Karpas-422 (cell line): ENCODE measurements at regions not wholly inside any gene's neighbourhood (a gene's known extent, or its start where the extent isn't known, plus 50 kb on each side); places are given as distances from the start of the nearest gene placed in this dataset.

Source experiments
- DNase-seq: peaks from one replicate; pipeline ENCODE4 v3.0.0-alpha.2; 2015
- H2AFZ ChIP-seq: fragments of 200-600 bp; sonication (generic); 2 replicates; pipeline ENCODE4 v1.6.1; 2014; ENCODE audit warnings: antibody characterized with exemption, low read length, mixed read lengths
- H3K27ac ChIP-seq: fragments of 200-600 bp; sonication (generic); 2 replicates; pipeline ENCODE4 v1.5.1; 2014; ENCODE audit warnings: mild to moderate bottlenecking, low read length, moderate library complexity
- H3K27me3 ChIP-seq: fragments of 200-600 bp; sonication (generic); 2 replicates; pipeline ENCODE4 v1.6.1; 2014; ENCODE audit warnings: low read length, mixed read lengths
- H3K36me3 ChIP-seq: fragments of 200-600 bp; sonication (generic); 2 replicates; pipeline ENCODE4 v1.6.1; 2014; ENCODE audit warnings: low read length, mixed read lengths; ENCODE audit not compliant: insufficient read depth
- H3K4me1 ChIP-seq: fragments of 200-600 bp; sonication (generic); 2 replicates; pipeline ENCODE4 v1.6.1; 2014; ENCODE audit warnings: mild to moderate bottlenecking, low read length, mixed read lengths
- H3K4me2 ChIP-seq: fragments of 200-600 bp; sonication (generic); 2 replicates; pipeline ENCODE4 v1.6.1; 2014; ENCODE audit warnings: low read length, low read depth, mild to moderate bottlenecking; ENCODE audit not compliant: poor library complexity, severe bottlenecking
- H3K4me3 ChIP-seq: fragments of 200-600 bp; sonication (generic); 2 replicates; pipeline ENCODE4 v1.5.1; 2014; ENCODE audit warnings: mild to moderate bottlenecking, antibody characterized with exemption, low read length, mixed read lengths
- H3K79me2 ChIP-seq: fragments of 200-600 bp; sonication (generic); 2 replicates; pipeline ENCODE4 v1.6.1; 2014; ENCODE audit warnings: mild to moderate bottlenecking, low read length, mixed read lengths
- H3K9ac ChIP-seq: fragments of 200-600 bp; sonication (generic); 2 replicates; pipeline ENCODE4 v1.6.0; 2014; ENCODE audit warnings: low read length
- H3K9me2 ChIP-seq: fragments of 200-600 bp; sonication (generic), shearing (Covaris generic); replicated peaks from 2 replicates; pipeline ENCODE4 v1.6.0; 2014; ENCODE audit warnings: mild to moderate bottlenecking, low read length, moderate library complexity; ENCODE audit not compliant: insufficient read depth
- H3K9me3 ChIP-seq: fragments of 300-700, 200-600 bp; sonication (generic); 2 replicates; pipeline ENCODE4 v1.6.1; 2014; ENCODE audit warnings: low read length, mixed read lengths
- H4K20me1 ChIP-seq: fragments of 200-600 bp; sonication (generic); 2 replicates; pipeline ENCODE4 v1.6.1; 2014; ENCODE audit warnings: mild to moderate bottlenecking, antibody characterized with exemption, low read length, low read depth; ENCODE audit not compliant: insufficient read depth

DNA sequence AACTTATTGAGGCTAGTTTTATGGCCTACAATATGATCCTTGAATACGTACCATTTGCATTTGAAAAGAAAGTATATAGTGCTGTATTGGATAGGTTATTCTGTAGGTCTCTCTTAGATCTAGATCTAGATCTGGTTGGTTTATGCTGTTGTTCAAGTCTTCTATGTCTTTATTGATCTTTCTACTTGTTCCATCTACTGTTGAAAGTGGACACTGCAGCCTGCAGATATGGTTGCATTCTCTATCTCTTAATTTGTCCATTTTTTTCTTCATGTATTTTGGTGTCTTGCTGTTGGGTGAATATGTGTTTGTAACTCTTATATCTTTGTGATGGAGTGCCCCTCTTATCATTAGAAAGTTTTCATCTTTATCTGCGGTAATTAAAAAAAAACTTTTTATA is 139.4 kb upstream of the PCDH15 start:
- H3K4me1 ChIP-seq, result no peaks in the 10 kb centered on the region
- no peaks in the 10 kb centered on the region for H3K9me2 ChIP-seq
- DNase-seq, result no peak
- H4K20me1 ChIP-seq, result no peaks in the 10 kb centered on the region
- H3K4me2 ChIP-seq, result no peak overlapping the region
- no peaks in the 10 kb centered on the region for H3K79me2 ChIP-seq
- no peak overlapping the region for H3K4me3 ChIP-seq
- H3K27ac ChIP-seq, result no peak overlapping the region
- no peaks in the 10 kb centered on the region for H3K36me3 ChIP-seq
- H3K9ac ChIP-seq, result no peak overlapping the region
- peaks cover 48% of the 10 kb centered on the region for H3K9me3 ChIP-seq
- no peak overlapping the region for H2AFZ ChIP-seq
- no peaks in the 10 kb centered on the region for H3K27me3 ChIP-seq

DNA sequence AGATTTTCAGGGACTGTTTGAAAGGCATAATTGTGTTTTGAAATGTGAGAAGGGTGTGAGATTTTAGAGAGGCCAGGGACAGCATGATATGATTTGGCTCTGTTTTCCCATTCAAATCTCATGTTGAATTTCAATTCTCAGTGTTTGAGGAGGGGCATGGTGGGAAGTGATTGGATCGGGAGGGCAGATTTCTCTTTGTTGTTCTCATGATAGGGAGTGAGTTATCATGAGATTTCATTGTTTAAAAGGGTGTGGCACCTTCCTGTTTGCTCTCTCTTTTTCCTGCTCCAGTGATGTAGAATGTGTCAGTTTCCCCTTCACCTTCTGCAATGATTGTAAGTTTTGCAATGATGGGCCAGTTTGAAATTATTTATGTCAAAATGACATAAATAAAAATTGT is 113.0 kb upstream of the PCDH15 start:
- no peaks in the 10 kb centered on the region for H3K36me3 ChIP-seq
- DNase-seq, result no peak
- H3K9me2 ChIP-seq, result no peaks in the 10 kb centered on the region
- no peaks in the 10 kb centered on the region for H4K20me1 ChIP-seq
- no peaks in the 10 kb centered on the region for H3K27me3 ChIP-seq
- no peak overlapping the region for H3K4me3 ChIP-seq
- H3K79me2 ChIP-seq, result no peaks in the 10 kb centered on the region
- no peak overlapping the region for H2AFZ ChIP-seq
- no peak overlapping the region for H3K9ac ChIP-seq
- peaks cover 35% of the 10 kb centered on the region for H3K9me3 ChIP-seq
- H3K4me1 ChIP-seq, result no peaks in the 10 kb centered on the region
- no peak overlapping the region for H3K4me2 ChIP-seq
- H3K27ac ChIP-seq, result no peak overlapping the region

GRCh38 chr10:54909165-54909564 is 108.1 kb upstream of the PCDH15 start:
- no peak for DNase-seq
- no peaks in the 10 kb centered on the region for H3K27me3 ChIP-seq
- H3K9ac ChIP-seq, result no peak overlapping the region
- no peaks in the 10 kb centered on the region for H3K79me2 ChIP-seq
- H3K9me2 ChIP-seq, result no peaks in the 10 kb centered on the region
- no peak overlapping the region for H3K4me2 ChIP-seq
- no peak overlapping the region for H3K27ac ChIP-seq
- no peak overlapping the region for H2AFZ ChIP-seq
- no peak overlapping the region for H3K4me3 ChIP-seq
- H4K20me1 ChIP-seq, result no peaks in the 10 kb centered on the region
- H3K9me3 ChIP-seq, result peaks cover 29% of the 10 kb centered on the region
- H3K36me3 ChIP-seq, result no peaks in the 10 kb centered on the region
- no peaks in the 10 kb centered on the region for H3K4me1 ChIP-seq

- Histone ChIP-seq H3K9me2 (no peaks in the 10 kb centered on the region), H3K79me2 (no peaks in the 10 kb centered on the region), H3K4me2 (no peak overlapping the region), H3K27ac (no peak overlapping the region), H3K4me3 (no peak overlapping the region), H3K4me1 (no peaks in the 10 kb centered on the region), H3K9me3 (peaks cover 28% of the 10 kb centered on the region), H3K9ac (no peak overlapping the region), H3K36me3 (no peaks in the 10 kb centered on the region), H3K27me3 (no peaks in the 10 kb centered on the region), H4K20me1 (no peaks in the 10 kb centered on the region), H2AFZ (no peak overlapping the region)
- no peak for DNase-seq
Observed at GRCh38 chr10:54908019-54908418, 107.0 kb upstream of the PCDH15 start.

- Histone ChIP-seq H3K4me3 (no peak overlapping the region), H3K27ac (no peak overlapping the region), H2AFZ (no peak overlapping the region), H3K9ac (no peak overlapping the region), H3K4me1 (no peaks in the 10 kb centered on the region), H3K9me2 (no peaks in the 10 kb centered on the region), H3K36me3 (no peaks in the 10 kb centered on the region), H3K27me3 (no peaks in the 10 kb centered on the region), H4K20me1 (no peaks in the 10 kb centered on the region), H3K79me2 (no peaks in the 10 kb centered on the region), H3K4me2 (no peak overlapping the region), H3K9me3 (peaks cover 31% of the 10 kb centered on the region)
- DNase-seq, result no peak
Observed at GRCh38 chr10:54906940-54907339, 105.9 kb upstream of the PCDH15 start.

DNA sequence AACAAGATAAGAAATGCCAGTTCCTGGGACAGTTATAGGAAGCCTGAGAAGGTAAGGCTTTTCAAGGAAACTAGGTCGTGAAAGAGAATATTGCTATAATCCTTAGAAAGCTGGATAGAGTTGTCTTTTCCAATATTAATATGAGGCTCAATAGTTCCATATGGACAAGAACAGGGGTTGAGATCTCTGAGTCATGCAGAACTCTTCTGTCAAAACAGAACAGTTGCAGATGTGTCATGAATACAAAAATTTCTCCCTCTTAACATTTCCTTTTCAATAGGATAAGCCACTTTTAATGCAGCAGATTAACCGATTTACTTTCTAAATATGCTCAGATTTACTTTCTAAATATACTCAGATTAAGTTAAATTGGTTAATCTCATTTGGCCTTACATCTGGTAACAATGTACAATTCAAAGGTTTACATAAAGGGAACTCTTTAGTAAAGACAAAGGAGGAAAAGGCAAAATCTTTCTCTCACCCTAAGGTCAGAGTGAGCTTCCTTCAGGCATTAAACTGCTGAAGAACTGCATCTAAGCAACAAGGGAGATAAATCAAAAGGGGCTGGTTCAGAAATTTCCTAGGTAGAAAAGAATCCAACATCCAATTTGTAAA is 104.7 kb upstream of the PCDH15 start:
- peaks cover 27% of the 10 kb centered on the region for H3K9me3 ChIP-seq
- no peak overlapping the region for H2AFZ ChIP-seq
- no peaks in the 10 kb centered on the region for H3K27me3 ChIP-seq
- no peak overlapping the region for H3K9ac ChIP-seq
- DNase-seq, result no peak
- H3K79me2 ChIP-seq, result no peaks in the 10 kb centered on the region
- H3K36me3 ChIP-seq, result no peaks in the 10 kb centered on the region
- H4K20me1 ChIP-seq, result no peaks in the 10 kb centered on the region
- no peaks in the 10 kb centered on the region for H3K4me1 ChIP-seq
- no peaks in the 10 kb centered on the region for H3K9me2 ChIP-seq
- no peak overlapping the region for H3K27ac ChIP-seq
- no peak overlapping the region for H3K4me2 ChIP-seq
- H3K4me3 ChIP-seq, result no peak overlapping the region

- Histone ChIP-seq H3K9ac (no peak overlapping the region), H3K4me3 (no peak overlapping the region), H3K9me3 (peaks cover 19% of the 10 kb centered on the region), H3K4me1 (no peaks in the 10 kb centered on the region), H2AFZ (no peak overlapping the region), H3K79me2 (no peaks in the 10 kb centered on the region), H3K36me3 (no peaks in the 10 kb centered on the region), H3K4me2 (no peak overlapping the region), H4K20me1 (no peaks in the 10 kb centered on the region), H3K27ac (no peak overlapping the region), H3K9me2 (no peaks in the 10 kb centered on the region), H3K27me3 (no peaks in the 10 kb centered on the region)
- no peak for DNase-seq
Observed at GRCh38 chr10:54904833-54905232, 103.8 kb upstream of the PCDH15 start.

DNA sequence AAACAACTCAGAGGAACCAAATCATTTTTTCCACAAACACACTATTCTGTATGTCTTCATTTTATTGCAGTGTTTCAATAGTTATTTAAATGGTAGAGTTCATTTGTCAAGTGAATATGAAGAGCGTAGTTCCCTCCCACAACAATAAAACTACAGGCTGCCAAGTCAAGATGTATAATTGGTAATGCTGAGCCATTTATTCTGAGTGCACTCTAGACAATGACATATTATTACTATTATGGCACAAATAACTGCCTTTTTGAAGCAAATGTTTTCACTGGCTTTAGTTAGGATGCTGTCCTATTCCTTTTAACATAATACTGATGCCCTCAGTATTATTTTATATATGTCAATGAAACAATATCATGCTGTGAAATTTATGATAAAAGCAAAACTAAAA is 102.7 kb upstream of the PCDH15 start:
- DNase-seq, result no peak
- Histone ChIP-seq H3K4me1 (no peaks in the 10 kb centered on the region), H2AFZ (no peak overlapping the region), H3K4me3 (no peak overlapping the region), H3K27me3 (no peaks in the 10 kb centered on the region), H3K27ac (no peak overlapping the region), H3K4me2 (no peak overlapping the region), H3K9me2 (no peaks in the 10 kb centered on the region), H3K9me3 (peaks cover 19% of the 10 kb centered on the region), H3K79me2 (no peaks in the 10 kb centered on the region), H3K9ac (no peak overlapping the region), H4K20me1 (no peaks in the 10 kb centered on the region), H3K36me3 (no peaks in the 10 kb centered on the region)

GRCh38 chr10:54900584-54900983 is 99.6 kb upstream of the PCDH15 start:
- Histone ChIP-seq H3K36me3 (no peaks in the 10 kb centered on the region), H4K20me1 (no peaks in the 10 kb centered on the region), H3K9me2 (no peaks in the 10 kb centered on the region), H3K9me3 (peaks cover 16% of the 10 kb centered on the region), H3K27me3 (no peaks in the 10 kb centered on the region), H3K4me2 (no peak overlapping the region), H3K4me3 (no peak overlapping the region), H2AFZ (no peak overlapping the region), H3K79me2 (no peaks in the 10 kb centered on the region), H3K9ac (no peak overlapping the region), H3K4me1 (no peaks in the 10 kb centered on the region), H3K27ac (no peak overlapping the region)
- no peak for DNase-seq
